ENCODE measurements at regions not wholly inside any gene's neighbourhood (a gene's known extent, or its start where the extent isn't known, plus 50 kb on each side); places are given as distances from the start of the nearest gene placed in this dataset.
A peak's percentile ranks its signal among the peaks of the same experiment; 100 is the strongest.

GRCh38 chr6:154673919-154674318 is 59.3 kb upstream of the SCAF8 start:
- H3K9me3 Mint-ChIP-seq: no peaks in the 10 kb centered on the region
- DNase-seq: no peak
- no peaks in the 10 kb centered on the region for H3K4me1 Mint-ChIP-seq (ENCODE audit: low read depth)
- H3K4me3 Mint-ChIP-seq: no peak overlapping the region
- no peaks in the 10 kb centered on the region for H3K27me3 Mint-ChIP-seq
- H3K36me3 Mint-ChIP-seq (ENCODE audit: low read depth): no peaks in the 10 kb centered on the region
- no peak overlapping the region for H3K27ac Mint-ChIP-seq

- Mint-ChIP-seq H3K27ac (no peak overlapping the region), H3K4me3 (no peak overlapping the region), H3K27me3 (no peaks in the 10 kb centered on the region), H3K36me3 (ENCODE audit: low read depth) (no peaks in the 10 kb centered on the region), H3K4me1 (ENCODE audit: low read depth) (no peaks in the 10 kb centered on the region), H3K9me3 (no peaks in the 10 kb centered on the region)
- peak; percentile 85 for DNase-seq
These were observed 57.6 kb upstream of the SCAF8 start for GRCh38 chr6:154675602-154676088.

GRCh38 chr6:154682633-154683125 is 50.5 kb upstream of the SCAF8 start:
- Mint-ChIP-seq H3K27ac (no peak overlapping the region), H3K4me1 (ENCODE audit: low read depth) (peaks cover 15% of the 10 kb centered on the region), H3K36me3 (ENCODE audit: low read depth) (no peaks in the 10 kb centered on the region), H3K4me3 (no peak overlapping the region), H3K9me3 (no peaks in the 10 kb centered on the region), H3K27me3 (no peaks in the 10 kb centered on the region)
- no peak for DNase-seq

All from activated T-cell treated with anti-CD3 and anti-CD28 coated beads, Interleukin-2, amount 50 U/mL, for 24 hours (primary cell).